NCI-H69 (cell line): ENCODE measurements at regions not wholly inside any gene's neighbourhood (a gene's known extent, or its start where the extent isn't known, plus 50 kb on each side); places are given as distances from the start of the nearest gene placed in this dataset.

ENCODE experiments used
- DNase-seq: peaks from one replicate; lab custom pipeline; 2025; lab: John Stamatoyannopoulos, UW

- DNase-seq, result no peak
These were observed 437.0 kb upstream of the ETAA1 start for GRCh38 chr2:66960161-66960560.

DNA sequence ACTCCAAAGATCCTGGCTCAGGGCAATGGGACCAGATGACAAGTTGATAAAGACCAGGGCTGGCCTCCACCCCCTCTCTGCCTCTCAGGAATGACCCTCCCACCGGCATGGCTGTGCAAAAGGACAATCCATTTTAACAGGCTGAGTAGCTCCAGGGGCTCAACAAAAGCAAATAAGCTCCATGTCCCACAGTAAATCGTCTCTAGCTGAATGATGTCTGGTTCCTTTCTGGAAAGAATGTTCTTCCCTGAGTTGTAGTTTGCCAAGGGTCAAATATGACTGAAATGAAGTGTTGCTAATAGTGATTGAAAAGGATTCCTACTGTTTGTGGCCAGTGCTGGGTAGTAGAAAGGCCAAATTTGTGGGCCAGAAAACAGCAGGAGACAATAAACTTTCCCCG lies 434.4 kb upstream of the ETAA1 start:
- DNase-seq, result peak; percentile 92

DNA sequence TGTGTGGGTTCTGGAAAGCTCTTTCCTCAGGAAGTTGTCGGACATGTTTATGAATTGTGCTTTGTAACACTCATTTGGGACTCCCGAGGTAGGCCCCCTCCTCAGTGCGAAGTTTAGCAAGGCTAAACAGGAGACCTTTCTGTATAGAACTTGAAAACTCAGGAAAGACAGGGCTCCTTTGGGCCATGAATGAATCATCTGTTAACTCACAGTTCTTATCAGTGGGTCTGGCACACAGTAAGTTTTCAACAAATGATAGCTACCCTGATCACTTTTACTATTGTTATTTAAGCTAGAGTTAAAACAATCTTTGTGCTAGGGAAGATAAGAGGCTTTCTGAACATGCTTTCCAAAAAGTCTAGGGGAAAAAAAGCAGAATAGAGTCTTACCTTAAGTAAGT lies 430.5 kb upstream of the ETAA1 start:
- DNase-seq, result no peak

GRCh38 chr2:66968946-66969345 lies 428.2 kb upstream of the ETAA1 start:
- no peak for DNase-seq

GRCh38 chr2:66981074-66981473 lies 416.1 kb upstream of the ETAA1 start:
- DNase-seq, result peak; percentile 53

- peak; percentile 32 for DNase-seq
These were observed 414.4 kb upstream of the ETAA1 start for GRCh38 chr2:66982766-66983165.

- no peak for DNase-seq
These were observed 412.3 kb upstream of the ETAA1 start for GRCh38 chr2:66984864-66985263.

DNA sequence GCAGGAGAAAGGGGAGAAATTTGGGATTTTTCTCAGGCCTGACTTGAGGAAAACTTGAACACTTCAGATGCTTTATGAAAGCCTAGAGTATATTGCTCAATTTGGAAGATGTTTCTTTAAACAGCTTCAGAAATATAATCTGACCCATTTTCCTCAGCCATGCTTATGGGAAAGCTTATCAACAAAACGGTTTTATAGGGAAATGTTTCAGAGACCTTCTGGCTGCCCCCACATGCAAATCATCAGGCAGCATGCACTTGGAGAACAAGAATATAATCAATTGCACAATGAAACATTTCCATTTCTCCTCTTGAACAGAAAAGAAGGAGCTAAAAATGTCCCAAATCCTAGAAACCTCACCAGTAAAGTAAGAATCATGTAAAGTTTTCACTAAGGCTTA lies 411.2 kb upstream of the ETAA1 start:
- DNase-seq, result no peak

DNA sequence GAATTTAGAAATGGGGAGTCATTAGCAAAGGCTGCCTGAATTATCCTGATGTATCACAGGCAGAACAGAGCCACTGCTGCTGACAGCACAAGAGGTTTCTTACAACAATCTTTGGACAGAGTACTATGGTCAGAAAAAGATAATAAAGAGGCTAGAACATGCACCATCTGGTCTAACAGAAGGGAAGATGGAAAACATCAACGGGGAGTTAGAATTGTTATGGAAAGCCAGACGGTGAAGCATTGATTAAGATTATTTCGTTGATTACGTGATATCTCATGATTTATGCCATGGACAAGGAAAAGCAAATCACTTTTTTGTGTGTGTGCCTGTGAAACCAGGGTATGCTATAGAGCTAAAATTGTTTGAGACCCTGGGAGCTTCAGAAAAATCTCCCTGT lies 409.4 kb upstream of the ETAA1 start:
- no peak for DNase-seq

DNA sequence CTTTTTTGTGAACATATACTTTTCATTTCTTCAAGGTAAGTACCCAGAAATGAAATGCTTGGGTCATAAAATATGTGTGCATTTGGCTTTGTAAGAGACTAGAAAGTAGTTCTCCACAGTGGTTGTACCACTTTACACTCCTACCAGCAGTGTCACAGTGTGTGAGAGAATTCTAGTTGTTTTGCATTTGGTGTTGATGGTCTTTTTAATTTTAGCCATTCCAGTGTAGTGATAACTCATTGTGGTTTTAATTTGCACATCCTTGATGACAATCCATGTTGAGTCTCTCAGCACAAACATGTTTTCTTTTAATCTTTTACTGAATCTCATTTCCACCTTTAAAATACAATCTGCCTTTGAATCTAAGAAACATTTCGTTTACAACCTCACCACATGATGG lies 402.5 kb upstream of the ETAA1 start:
- DNase-seq, result no peak

DNA sequence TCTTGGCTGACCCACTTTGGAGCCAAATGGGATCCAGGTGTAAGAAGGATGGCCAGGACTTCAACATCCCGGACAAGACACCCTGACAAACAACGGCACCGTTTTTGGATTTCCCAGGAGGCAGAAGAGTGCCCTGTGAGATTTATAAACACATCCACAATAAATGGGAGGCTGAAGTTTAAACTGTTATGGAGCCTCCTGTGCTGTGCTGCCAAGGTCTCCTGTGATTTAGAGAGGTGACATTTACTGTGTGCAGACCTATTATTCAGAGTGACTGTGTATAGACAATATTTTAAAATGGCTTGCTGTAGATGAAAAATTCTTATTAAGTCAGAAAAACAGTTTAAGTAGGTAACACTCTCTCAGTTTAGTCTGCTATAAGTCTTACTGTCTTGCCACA lies 401.5 kb upstream of the ETAA1 start:
- no peak for DNase-seq

GRCh38 chr2:67002618-67003371 lies 394.3 kb upstream of the ETAA1 start:
- no peak for DNase-seq

DNA sequence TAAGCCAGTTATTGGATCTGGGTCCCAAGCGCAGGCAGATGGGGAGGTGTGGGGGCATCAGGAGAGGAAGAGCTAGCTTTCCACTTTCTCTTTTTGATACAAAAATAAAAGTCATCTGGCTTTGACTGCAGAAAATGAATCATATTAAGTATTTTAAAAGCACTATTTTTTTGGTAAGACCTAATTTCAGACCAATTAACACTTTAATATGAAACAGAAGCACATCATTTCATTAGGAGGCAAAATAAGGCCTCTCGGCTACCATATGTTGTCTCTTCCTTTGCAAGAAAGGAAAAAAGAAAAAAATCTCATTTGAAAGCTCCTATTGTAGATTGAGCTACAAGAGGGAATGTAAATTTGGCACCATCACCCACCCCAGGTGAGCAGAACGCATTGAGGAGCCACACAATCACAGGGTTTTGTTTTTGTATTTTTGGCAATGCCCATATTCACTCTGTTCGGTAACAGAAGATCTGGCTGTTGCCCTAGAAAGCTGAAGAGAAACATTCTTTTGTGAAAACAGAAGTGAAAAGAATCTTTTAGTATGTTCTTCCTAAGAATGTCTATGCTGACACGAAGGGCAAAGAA lies 390.7 kb upstream of the ETAA1 start:
- DNase-seq, result peak; percentile 8

DNA sequence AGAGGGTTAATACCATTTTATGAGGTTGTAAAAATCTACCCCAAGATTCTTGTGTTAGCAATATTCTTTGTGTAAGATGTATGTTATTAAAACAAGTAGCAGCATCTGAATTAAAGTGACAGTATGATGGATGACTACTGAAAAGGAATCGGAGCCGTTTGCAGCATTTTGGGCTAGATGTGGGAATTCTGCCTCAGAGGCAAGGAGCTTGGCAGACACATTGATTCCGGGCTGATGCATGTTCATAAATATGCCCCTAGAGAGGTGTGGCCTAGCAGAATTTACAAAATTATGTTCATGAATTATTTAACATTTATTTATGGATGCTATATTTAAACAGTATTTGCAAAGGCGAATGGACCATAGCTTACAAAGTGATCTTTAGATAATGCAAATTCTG lies 389.0 kb upstream of the ETAA1 start:
- DNase-seq, result peak; percentile 12

- no peak for DNase-seq
These were observed 385.0 kb upstream of the ETAA1 start for GRCh38 chr2:67012165-67012564.

GRCh38 chr2:67013821-67014220 lies 383.3 kb upstream of the ETAA1 start:
- no peak for DNase-seq

GRCh38 chr2:67015681-67016080 lies 381.5 kb upstream of the ETAA1 start:
- DNase-seq, result peak; percentile 56

GRCh38 chr2:67018301-67018700 lies 378.8 kb upstream of the ETAA1 start:
- no peak for DNase-seq

DNA sequence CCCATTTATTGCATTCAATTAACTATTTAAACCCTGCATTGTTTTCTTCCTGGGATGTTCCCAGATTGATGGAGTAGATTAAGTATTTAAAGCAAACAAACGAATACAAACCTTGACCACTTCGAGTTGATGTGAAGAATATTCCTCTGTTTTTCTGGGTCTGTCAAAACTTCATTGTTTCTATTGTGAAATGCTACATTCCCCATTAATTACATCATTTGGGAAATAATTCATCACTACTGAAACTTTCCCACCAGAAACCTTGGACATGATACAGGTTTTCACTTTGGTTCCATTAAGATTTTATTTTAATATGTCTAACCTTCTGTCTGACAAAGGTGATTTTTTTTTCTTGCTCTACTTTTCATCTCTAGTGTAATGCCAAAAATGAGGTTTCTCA lies 365.1 kb upstream of the ETAA1 start:
- DNase-seq, result no peak

DNA sequence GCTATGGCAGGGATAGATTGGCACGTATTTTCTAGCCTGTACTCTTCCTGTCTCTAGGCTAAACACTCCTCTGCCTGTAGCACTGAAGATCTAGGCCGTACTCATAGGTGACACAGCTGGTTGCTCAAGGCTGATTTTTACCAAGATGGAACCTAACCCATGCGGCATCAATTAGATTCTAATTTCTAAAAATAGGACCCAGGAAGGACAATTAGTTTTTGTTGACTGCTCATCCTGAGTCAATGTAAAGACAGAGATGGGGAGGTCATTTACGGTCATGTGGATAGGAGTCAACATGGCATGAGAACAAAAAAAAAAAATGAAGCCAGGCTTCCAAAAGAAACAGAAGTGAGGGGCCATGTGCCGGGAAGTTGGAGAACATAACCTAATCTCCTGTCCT lies 360.7 kb upstream of the ETAA1 start:
- DNase-seq, result peak; percentile 38

DNA sequence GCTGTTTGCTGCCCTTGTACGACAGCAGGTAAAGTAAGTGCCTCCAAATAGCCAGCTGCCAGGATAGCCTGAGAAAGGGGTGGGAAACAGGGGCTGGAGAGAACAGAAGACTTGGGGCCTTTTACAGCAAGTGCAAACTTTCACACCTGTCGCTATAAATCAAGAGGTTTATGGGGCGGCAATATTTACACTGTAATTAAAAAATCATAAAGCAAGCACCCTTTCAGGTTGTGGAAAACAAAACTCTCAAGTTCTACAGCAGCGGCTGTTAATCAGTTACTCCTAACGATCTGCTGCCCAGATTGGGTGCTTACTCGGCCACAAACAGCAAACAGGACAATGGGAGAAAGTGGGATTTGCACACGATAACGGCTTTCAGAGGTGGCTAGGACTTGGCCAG lies 359.5 kb upstream of the ETAA1 start:
- peak; percentile 95 for DNase-seq

DNA sequence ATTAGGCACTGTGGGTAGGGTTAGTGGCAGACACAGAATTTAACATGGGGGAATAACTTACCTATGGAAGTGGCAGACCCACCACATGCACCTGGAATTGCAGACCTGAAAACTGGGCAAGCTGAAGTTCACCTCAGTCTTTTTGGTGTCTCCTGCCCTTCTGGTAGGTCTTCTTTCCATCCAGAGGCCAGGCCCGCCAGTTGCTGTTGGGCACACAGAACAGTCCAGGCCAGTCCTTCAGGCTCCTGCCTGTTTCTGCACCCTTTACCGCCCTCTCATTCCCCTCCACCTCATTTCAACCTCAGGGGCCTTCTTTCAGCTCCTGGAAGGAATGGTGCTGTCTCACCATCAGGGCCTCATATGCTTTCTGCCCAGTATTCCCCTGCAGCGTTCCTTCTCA lies 358.9 kb upstream of the ETAA1 start:
- peak; percentile 27 for DNase-seq

- DNase-seq, result no peak
These were observed 358.1 kb upstream of the ETAA1 start for GRCh38 chr2:67039058-67039457.

DNA sequence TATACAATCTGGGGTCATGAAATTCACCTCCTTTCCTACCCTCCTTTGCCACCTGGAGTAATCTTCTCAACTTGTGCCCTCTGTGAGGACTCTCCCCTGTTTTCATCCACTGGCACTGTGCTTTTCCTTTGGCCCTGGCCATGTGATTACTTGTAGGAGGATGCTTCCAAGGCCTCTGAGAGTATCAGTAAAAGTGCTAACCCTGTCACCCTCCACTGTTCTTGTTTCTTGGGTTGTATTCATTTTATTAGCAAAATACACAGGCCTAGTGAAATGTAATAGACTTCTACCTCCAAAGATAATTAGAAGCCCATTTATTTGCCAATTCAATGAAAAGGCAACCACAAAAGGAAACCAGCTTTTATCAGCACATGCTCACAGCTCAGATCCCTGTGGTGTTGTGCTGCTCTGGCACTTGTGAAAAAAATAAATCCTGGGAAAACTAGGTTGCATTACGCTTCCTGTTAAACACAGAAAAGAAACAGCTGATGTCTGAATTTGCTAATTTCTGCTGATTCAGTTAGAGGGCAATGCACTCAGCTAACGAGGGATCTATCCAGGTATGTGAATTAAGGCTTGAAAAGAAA lies 357.5 kb upstream of the ETAA1 start:
- DNase-seq, result peak; percentile 47
